ENCODE measurements at regions not wholly inside any gene's neighbourhood (a gene's known extent, or its start where the extent isn't known, plus 50 kb on each side); places are given as distances from the start of the nearest gene placed in this dataset.

DNA sequence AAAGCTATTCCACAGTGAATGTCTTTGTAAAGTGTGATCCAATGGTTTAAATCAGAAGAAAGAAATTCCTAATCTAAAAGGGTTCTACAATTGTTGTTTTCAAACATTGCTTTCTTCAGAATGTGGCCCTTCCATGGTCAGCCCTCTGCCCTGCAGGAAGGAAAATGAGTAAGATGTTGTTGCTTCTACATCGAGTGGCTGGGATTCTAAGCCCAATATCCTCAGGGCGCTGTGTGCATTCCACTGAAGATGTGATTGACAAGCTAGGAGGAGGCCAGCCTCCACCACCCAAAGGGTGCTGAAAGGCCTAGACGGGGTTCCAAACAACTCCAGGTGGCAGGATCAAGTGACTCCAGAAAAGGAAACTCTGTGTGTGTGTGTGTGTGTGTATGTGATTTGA is 316.9 kb upstream of the TSHZ3 start:
- Histone ChIP-seq H2BK120ac (ENCODE audit: low read depth, low read length) (no peak overlapping the region), H3K27me3 (ENCODE audit: control insufficient read depth in 3 of 3, insufficient read depth in 3 of 3, low read depth in 1 of 3, low read length in 3 of 3) (no peaks in the 10 kb centered on the region), H3K4me1 (ENCODE audit: control insufficient read depth in 2 of 2, insufficient read depth in 1 of 2, low read depth in 1 of 2, low read length in 2 of 2) (peaks cover 0 to 1% of the 10 kb centered on the region in 2 donors), H2BK15ac (ENCODE audit: low read length) (no peak overlapping the region), H4K8ac (ENCODE audit: low read depth, low read length) (no peak overlapping the region), H4K91ac (ENCODE audit: low read depth, low read length, poor library complexity) (no peak overlapping the region), H3K9ac (ENCODE audit: low read depth, low read length, poor library complexity) (no peak overlapping the region), H3K79me1 (ENCODE audit: low read depth, low read length) (no peaks in the 10 kb centered on the region), H2BK5ac (ENCODE audit: low read length) (no peak overlapping the region), H3K4me3 (ENCODE audit: low read length in 2 of 2) (no peak overlapping the region), H3K23ac (ENCODE audit: low read depth, low read length, poor library complexity) (no peak overlapping the region), H3K4ac (ENCODE audit: low read length) (no peak overlapping the region), H3K36me3 (replicated peaks in 1 of 2; ENCODE audit: control insufficient read depth in 2 of 2, insufficient read depth in 2 of 2, low read length in 2 of 2) (no peaks in the 10 kb centered on the region), H2AFZ (ENCODE audit: low read length) (no peak overlapping the region), H3K27ac (replicated peaks; ENCODE audit: low read length) (no peak overlapping the region), H2AK5ac (ENCODE audit: low read depth, low read length) (no peak overlapping the region), H3K9me3 (replicated peaks in 1 of 2; ENCODE audit: control insufficient read depth in 2 of 2, insufficient read depth in 1 of 2, low read depth in 1 of 2, low read length in 2 of 2) (no peaks in the 10 kb centered on the region), H3K4me2 (ENCODE audit: insufficient read depth, low read length, poor library complexity, severe bottlenecking) (no peak overlapping the region), H3K18ac (ENCODE audit: low read length) (no peak overlapping the region), H3K14ac (ENCODE audit: low read length) (no peak overlapping the region), H2BK12ac (ENCODE audit: low read length) (no peak overlapping the region)
- no peak for DNase-seq (ENCODE audit: low spot score)
- WGBS, 2 donors (ENCODE audit: extremely low coverage in 2 of 2, insufficient read length in 2 of 2, insufficient replicate concordance in 1 of 2): no CpG with 5 or more reads among the region's 3 CpGs

GRCh38 chr19:31667106-31667505 is 317.9 kb upstream of the TSHZ3 start:
- H3K9me3 ChIP-seq (replicated peaks in 1 of 2; ENCODE audit: control insufficient read depth in 2 of 2, insufficient read depth in 1 of 2, low read depth in 1 of 2, low read length in 2 of 2): no peaks in the 10 kb centered on the region
- H3K18ac ChIP-seq (ENCODE audit: low read length): no peak overlapping the region
- H2BK5ac ChIP-seq (ENCODE audit: low read length): no peak overlapping the region
- H2AFZ ChIP-seq (ENCODE audit: low read length): no peak overlapping the region
- no peak overlapping the region for H2BK120ac ChIP-seq (ENCODE audit: low read depth, low read length)
- no peak overlapping the region for H3K14ac ChIP-seq (ENCODE audit: low read length)
- no peak overlapping the region for H3K4ac ChIP-seq (ENCODE audit: low read length)
- H3K36me3 ChIP-seq (replicated peaks in 1 of 2; ENCODE audit: control insufficient read depth in 2 of 2, insufficient read depth in 2 of 2, low read length in 2 of 2): no peaks in the 10 kb centered on the region
- no peak overlapping the region for H2BK15ac ChIP-seq (ENCODE audit: low read length)
- no peak overlapping the region for H3K23ac ChIP-seq (ENCODE audit: low read depth, low read length, poor library complexity)
- H3K27me3 ChIP-seq (ENCODE audit: control insufficient read depth in 3 of 3, insufficient read depth in 3 of 3, low read depth in 1 of 3, low read length in 3 of 3): no peaks in the 10 kb centered on the region
- H3K4me2 ChIP-seq (ENCODE audit: insufficient read depth, low read length, poor library complexity, severe bottlenecking): no peak overlapping the region
- no peak overlapping the region for H3K9ac ChIP-seq (ENCODE audit: low read depth, low read length, poor library complexity)
- DNase-seq (ENCODE audit: low spot score): no peak
- WGBS, 2 donors (ENCODE audit: extremely low coverage in 2 of 2, insufficient read length in 2 of 2, insufficient replicate concordance in 1 of 2): no CpG with 5 or more reads among the region's 4 CpGs
- no peaks in the 10 kb centered on the region for H3K79me1 ChIP-seq (ENCODE audit: low read depth, low read length)
- no peak overlapping the region for H3K4me3 ChIP-seq (ENCODE audit: low read length in 2 of 2)
- no peak overlapping the region for H4K8ac ChIP-seq (ENCODE audit: low read depth, low read length)
- no peak overlapping the region for H2AK5ac ChIP-seq (ENCODE audit: low read depth, low read length)
- H3K4me1 ChIP-seq (ENCODE audit: control insufficient read depth in 2 of 2, insufficient read depth in 1 of 2, low read depth in 1 of 2, low read length in 2 of 2): peaks cover 0 to 1% of the 10 kb centered on the region in 2 donors
- no peak overlapping the region for H2BK12ac ChIP-seq (ENCODE audit: low read length)
- no peak overlapping the region for H4K91ac ChIP-seq (ENCODE audit: low read depth, low read length, poor library complexity)
- no peak overlapping the region for H3K27ac ChIP-seq (replicated peaks; ENCODE audit: low read length)

GRCh38 chr19:31668921-31669320 is 319.7 kb upstream of the TSHZ3 start:
- Histone ChIP-seq H3K4me2 (ENCODE audit: insufficient read depth, low read length, poor library complexity, severe bottlenecking) (no peak overlapping the region), H3K4ac (ENCODE audit: low read length) (no peak overlapping the region), H4K8ac (ENCODE audit: low read depth, low read length) (no peak overlapping the region), H2BK12ac (ENCODE audit: low read length) (no peak overlapping the region), H2AK5ac (ENCODE audit: low read depth, low read length) (no peak overlapping the region), H2BK5ac (ENCODE audit: low read length) (no peak overlapping the region), H3K18ac (ENCODE audit: low read length) (no peak overlapping the region), H3K27ac (replicated peaks; ENCODE audit: low read length) (no peak overlapping the region), H2BK120ac (ENCODE audit: low read depth, low read length) (no peak overlapping the region), H3K4me3 (ENCODE audit: low read length in 2 of 2) (no peak overlapping the region), H3K14ac (ENCODE audit: low read length) (no peak overlapping the region), H4K91ac (ENCODE audit: low read depth, low read length, poor library complexity) (no peak overlapping the region), H3K27me3 (ENCODE audit: control insufficient read depth in 3 of 3, insufficient read depth in 3 of 3, low read depth in 1 of 3, low read length in 3 of 3) (no peaks in the 10 kb centered on the region), H3K4me1 (ENCODE audit: control insufficient read depth in 2 of 2, insufficient read depth in 1 of 2, low read depth in 1 of 2, low read length in 2 of 2) (peaks cover 0 to 1% of the 10 kb centered on the region in 2 donors), H3K79me1 (ENCODE audit: low read depth, low read length) (no peaks in the 10 kb centered on the region), H3K23ac (ENCODE audit: low read depth, low read length, poor library complexity) (no peak overlapping the region), H3K9ac (ENCODE audit: low read depth, low read length, poor library complexity) (no peak overlapping the region), H2BK15ac (ENCODE audit: low read length) (no peak overlapping the region), H2AFZ (ENCODE audit: low read length) (no peak overlapping the region), H3K9me3 (replicated peaks in 1 of 2; ENCODE audit: control insufficient read depth in 2 of 2, insufficient read depth in 1 of 2, low read depth in 1 of 2, low read length in 2 of 2) (no peaks in the 10 kb centered on the region), H3K36me3 (replicated peaks in 1 of 2; ENCODE audit: control insufficient read depth in 2 of 2, insufficient read depth in 2 of 2, low read length in 2 of 2) (no peaks in the 10 kb centered on the region)
- no peak for DNase-seq (ENCODE audit: low spot score)
- WGBS, 2 donors (ENCODE audit: extremely low coverage in 2 of 2, insufficient read length in 2 of 2, insufficient replicate concordance in 1 of 2): no CpG with 5 or more reads among the region's 4 CpGs

GRCh38 chr19:31670931-31671330 is 321.7 kb upstream of the TSHZ3 start:
- no peak overlapping the region for H3K18ac ChIP-seq (ENCODE audit: low read length)
- H3K79me1 ChIP-seq (ENCODE audit: low read depth, low read length): no peaks in the 10 kb centered on the region
- no peak overlapping the region for H4K8ac ChIP-seq (ENCODE audit: low read depth, low read length)
- H3K9ac ChIP-seq (ENCODE audit: low read depth, low read length, poor library complexity): no peak overlapping the region
- no peak overlapping the region for H3K23ac ChIP-seq (ENCODE audit: low read depth, low read length, poor library complexity)
- no peaks in the 10 kb centered on the region for H3K9me3 ChIP-seq (replicated peaks in 1 of 2; ENCODE audit: control insufficient read depth in 2 of 2, insufficient read depth in 1 of 2, low read depth in 1 of 2, low read length in 2 of 2)
- H3K27me3 ChIP-seq (ENCODE audit: control insufficient read depth in 3 of 3, insufficient read depth in 3 of 3, low read depth in 1 of 3, low read length in 3 of 3): no peaks in the 10 kb centered on the region
- H2BK15ac ChIP-seq (ENCODE audit: low read length): peak overlapping the region; percentile 32
- no peak overlapping the region for H3K4me2 ChIP-seq (ENCODE audit: insufficient read depth, low read length, poor library complexity, severe bottlenecking)
- H2AFZ ChIP-seq (ENCODE audit: low read length): no peak overlapping the region
- no peak overlapping the region for H3K4me3 ChIP-seq (ENCODE audit: low read length in 2 of 2)
- H2BK12ac ChIP-seq (ENCODE audit: low read length): no peak overlapping the region
- no CpG with 5 or more reads among the region's 10 CpGs for WGBS, 2 donors (ENCODE audit: extremely low coverage in 2 of 2, insufficient read length in 2 of 2, insufficient replicate concordance in 1 of 2)
- no peak overlapping the region for H2BK120ac ChIP-seq (ENCODE audit: low read depth, low read length)
- peak overlapping the region; percentile 19 for H2BK5ac ChIP-seq (ENCODE audit: low read length)
- H3K36me3 ChIP-seq (replicated peaks in 1 of 2; ENCODE audit: control insufficient read depth in 2 of 2, insufficient read depth in 2 of 2, low read length in 2 of 2): no peaks in the 10 kb centered on the region
- no peak for DNase-seq (ENCODE audit: low spot score)
- no peak overlapping the region for H3K4ac ChIP-seq (ENCODE audit: low read length)
- no peak overlapping the region for H4K91ac ChIP-seq (ENCODE audit: low read depth, low read length, poor library complexity)
- H2AK5ac ChIP-seq (ENCODE audit: low read depth, low read length): no peak overlapping the region
- no peaks in the 10 kb centered on the region for H3K4me1 ChIP-seq (ENCODE audit: control insufficient read depth in 2 of 2, insufficient read depth in 1 of 2, low read depth in 1 of 2, low read length in 2 of 2)
- H3K14ac ChIP-seq (ENCODE audit: low read length): no peak overlapping the region
- H3K27ac ChIP-seq (replicated peaks; ENCODE audit: low read length): no peak overlapping the region

All from neuronal stem cell (in vitro differentiated cells).